Esophagus muscularis mucosa (tissue), 4 donors: ENCODE measurements at regions not wholly inside any gene's neighbourhood (a gene's known extent, or its start where the extent isn't known, plus 50 kb on each side); places are given as distances from the start of the nearest gene placed in this dataset.

Experiments used
- EP300 ChIP-seq: sonication (generic); formaldehyde crosslinking; IDR thresholded peaks from one replicate; pipeline ENCODE4 v1.6.1; 2017; ENCODE audit warnings: antibody characterized with exemption
- POLR2A ChIP-seq: fragments of 450-650 bp; IDR thresholded peaks from one replicate; pipeline ENCODE4 v1.6.1; 2017; ENCODE audit warnings: antibody characterized with exemption, moderate library complexity, mild to moderate bottlenecking, low read depth
- POLR2AphosphoS5 ChIP-seq, 2 donors: sonication (generic); formaldehyde crosslinking; IDR thresholded peaks; one replicate each; pipeline ENCODE4 v1.6.1; 2017; ENCODE audit warnings: antibody characterized with exemption in 2 of 2
- TF ChIP-seq, protein P1 (sequence below), 3 experiments: fragments of 200-600 bp in 2 of 3; fragments of 450-650 bp in 1 of 3; sonication (generic) in 2 of 3; IDR thresholded peaks; one replicate each; pipeline ENCODE4 v1.5.1; 2017 to 2019; ENCODE audit warnings: antibody characterized with exemption in 3 of 3, mild to moderate bottlenecking in 2 of 3, moderate library complexity in 1 of 3

DNA sequence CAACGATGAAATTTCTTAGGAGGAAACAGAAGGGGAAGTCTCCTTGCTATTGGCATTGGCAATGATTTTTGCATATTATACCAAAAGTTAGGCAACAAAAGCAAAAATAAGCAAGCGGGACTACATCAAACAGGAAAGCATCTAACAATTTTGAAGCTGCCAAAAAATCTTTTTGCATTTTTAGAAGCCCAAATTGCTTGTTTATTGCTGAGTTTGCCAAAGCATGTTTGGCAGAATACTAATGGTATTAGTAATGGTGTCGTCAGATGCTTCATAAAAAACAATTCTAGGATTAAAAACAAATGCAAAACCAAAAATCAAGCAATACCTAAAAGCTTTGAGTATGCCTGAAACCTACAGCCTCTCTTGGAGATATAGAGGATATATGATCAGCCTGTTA lies 80.0 kb downstream of the GALR1 start:
- TF ChIP-seq, protein P1, sequence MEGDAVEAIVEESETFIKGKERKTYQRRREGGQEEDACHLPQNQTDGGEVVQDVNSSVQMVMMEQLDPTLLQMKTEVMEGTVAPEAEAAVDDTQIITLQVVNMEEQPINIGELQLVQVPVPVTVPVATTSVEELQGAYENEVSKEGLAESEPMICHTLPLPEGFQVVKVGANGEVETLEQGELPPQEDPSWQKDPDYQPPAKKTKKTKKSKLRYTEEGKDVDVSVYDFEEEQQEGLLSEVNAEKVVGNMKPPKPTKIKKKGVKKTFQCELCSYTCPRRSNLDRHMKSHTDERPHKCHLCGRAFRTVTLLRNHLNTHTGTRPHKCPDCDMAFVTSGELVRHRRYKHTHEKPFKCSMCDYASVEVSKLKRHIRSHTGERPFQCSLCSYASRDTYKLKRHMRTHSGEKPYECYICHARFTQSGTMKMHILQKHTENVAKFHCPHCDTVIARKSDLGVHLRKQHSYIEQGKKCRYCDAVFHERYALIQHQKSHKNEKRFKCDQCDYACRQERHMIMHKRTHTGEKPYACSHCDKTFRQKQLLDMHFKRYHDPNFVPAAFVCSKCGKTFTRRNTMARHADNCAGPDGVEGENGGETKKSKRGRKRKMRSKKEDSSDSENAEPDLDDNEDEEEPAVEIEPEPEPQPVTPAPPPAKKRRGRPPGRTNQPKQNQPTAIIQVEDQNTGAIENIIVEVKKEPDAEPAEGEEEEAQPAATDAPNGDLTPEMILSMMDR (IDR thresholded peaks at IDR 0.05): no peak
- no peak for TF ChIP-seq POLR2A
- TF ChIP-seq EP300: no peak
- no peak for TF ChIP-seq POLR2AphosphoS5 (IDR thresholded peaks at IDR 0.05)
